Stomach smooth muscle (tissue), 2 donors: ENCODE measurements at regions not wholly inside any gene's neighbourhood (a gene's known extent, or its start where the extent isn't known, plus 50 kb on each side); places are given as distances from the start of the nearest gene placed in this dataset.
"Not testable (repeated sequence)": the region's sequence is repeated elsewhere in the genome, so short reads cannot be mapped to it uniquely, and the experiment has no call there.

Experiments
- H3K27ac ChIP-seq: one replicate; pipeline ENCODE4 v1.7.0; 2013; ENCODE audit warnings: mild to moderate bottlenecking, low read length, inconsistent platforms
- H3K27me3 ChIP-seq, 2 donors: one replicate each; pipeline ENCODE4 v1.7.0; 2013; ENCODE audit warnings: low read length in 2 of 2; ENCODE audit not compliant: insufficient read depth in 2 of 2, control insufficient read depth in 1 of 2
- H3K36me3 ChIP-seq, 2 donors: one replicate each; pipeline ENCODE4 v1.7.0; 2013; ENCODE audit warnings: low read length in 2 of 2; ENCODE audit not compliant: control insufficient read depth in 2 of 2, insufficient read depth in 2 of 2
- H3K4me1 ChIP-seq: one replicate; pipeline ENCODE4 v1.7.0; 2013; ENCODE audit warnings: low read length; ENCODE audit not compliant: control insufficient read depth, insufficient read depth
- H3K4me3 ChIP-seq, 2 donors: one replicate each; pipeline ENCODE4 v1.7.0; 2013; ENCODE audit warnings: low read length in 2 of 2
- H3K9ac ChIP-seq, 2 donors: one replicate each; pipeline ENCODE4 v1.7.0; 2013; ENCODE audit warnings: low read length in 2 of 2, mild to moderate bottlenecking in 1 of 2
- H3K9me3 ChIP-seq, 2 donors: one replicate each; pipeline ENCODE4 v1.7.0; 2013; ENCODE audit warnings: low read length in 2 of 2; ENCODE audit not compliant: control insufficient read depth in 2 of 2
- donor health status: healthy.
- donor health status: Pancreatic carcinoma.

DNA sequence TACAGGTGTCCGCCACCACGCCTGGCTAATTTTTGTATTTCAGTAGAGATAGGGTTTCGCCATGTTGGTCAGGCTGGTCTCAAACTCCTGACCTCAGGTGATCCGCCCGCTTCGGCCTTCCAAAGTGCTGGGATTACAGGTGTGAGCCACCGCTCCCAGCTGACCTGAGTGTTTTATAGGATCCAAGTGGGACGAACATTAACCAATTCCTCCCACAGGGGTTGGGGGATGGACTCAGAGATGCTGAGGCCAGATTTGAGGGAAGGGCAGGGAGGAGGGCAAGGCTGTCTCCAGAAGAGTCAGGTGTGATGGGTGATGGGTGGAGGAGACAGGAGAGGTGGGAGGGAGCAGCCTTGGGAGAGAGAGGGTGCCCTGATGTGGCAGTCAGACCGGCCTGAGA is 65.0 kb upstream of the SMAD6 start:
- not testable (repeated sequence) for H3K9me3 ChIP-seq, H3K4me3 ChIP-seq, H3K4me1 ChIP-seq, H3K27me3 ChIP-seq, H3K27ac ChIP-seq, H3K36me3 ChIP-seq, H3K9ac ChIP-seq

DNA sequence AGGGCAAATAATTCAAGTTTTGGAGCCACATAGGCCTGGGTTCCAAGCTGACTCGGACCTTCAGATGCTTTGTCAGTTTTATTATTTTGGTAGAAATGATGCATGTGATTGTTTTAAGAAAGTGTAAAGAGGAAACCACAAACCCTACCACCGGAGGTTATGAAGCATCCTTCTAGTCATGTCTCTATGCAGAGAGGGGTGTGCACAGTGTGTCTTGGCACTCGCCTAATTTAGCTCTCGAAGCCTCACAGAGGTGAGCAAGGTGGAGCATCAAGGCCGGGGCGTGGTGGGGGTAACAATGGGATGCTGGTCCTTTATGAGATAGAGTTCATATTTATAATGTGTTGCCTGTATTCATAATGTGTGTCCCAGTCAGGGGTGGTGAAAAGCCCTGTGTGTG is 63.7 kb upstream of the SMAD6 start:
- H3K9ac ChIP-seq = no peak overlapping the region
- no peaks in the 10 kb centered on the region for H3K27me3 ChIP-seq
- H3K36me3 ChIP-seq = no peaks in the 10 kb centered on the region
- no peaks in the 10 kb centered on the region for H3K4me1 ChIP-seq
- no peak overlapping the region for H3K4me3 ChIP-seq
- H3K27ac ChIP-seq = no peak overlapping the region
- no peaks in the 10 kb centered on the region for H3K9me3 ChIP-seq

DNA sequence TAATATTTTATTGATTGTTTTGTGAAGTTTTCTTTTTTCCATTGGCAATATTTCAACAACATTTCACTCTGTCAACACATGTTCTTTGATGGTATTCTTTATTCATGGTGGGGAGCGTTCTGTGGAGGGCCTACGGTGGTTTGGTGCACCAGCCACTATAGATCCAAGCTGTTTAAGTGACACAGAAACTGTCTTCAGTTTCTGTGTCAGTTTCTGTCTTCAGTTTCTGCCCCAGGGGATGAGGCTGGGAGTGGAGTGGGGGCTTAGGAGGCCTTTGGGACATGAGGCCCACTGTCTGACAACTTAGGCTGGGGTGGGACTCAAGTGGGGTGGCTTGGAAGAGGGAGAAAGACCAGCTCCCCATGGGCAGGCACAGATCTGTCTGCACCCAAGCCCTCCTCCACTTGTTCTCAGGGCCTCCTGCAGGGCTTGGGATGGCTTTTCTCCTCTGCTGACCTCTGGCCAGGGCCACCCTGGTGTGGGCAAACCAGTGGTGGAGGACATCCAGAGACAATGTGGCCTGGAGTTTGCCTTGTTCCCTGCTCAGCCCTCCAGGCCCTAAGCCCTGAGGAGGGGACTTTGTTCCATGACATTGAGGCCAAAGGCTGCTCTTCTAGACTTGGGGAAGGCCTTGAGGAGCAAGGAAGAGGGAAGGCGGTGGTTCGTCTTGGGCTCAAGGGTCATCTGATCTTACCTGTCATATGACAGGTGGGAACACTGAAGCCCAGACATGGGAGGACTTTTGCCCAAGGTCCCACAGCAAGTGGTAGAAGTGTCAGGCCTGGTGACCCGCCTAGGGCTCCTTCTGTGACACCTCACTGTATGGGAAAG is 60.3 kb upstream of the SMAD6 start:
- no peaks in the 10 kb centered on the region for H3K9me3 ChIP-seq
- no peaks in the 10 kb centered on the region for H3K4me1 ChIP-seq
- no peak overlapping the region for H3K9ac ChIP-seq
- no peak overlapping the region for H3K27ac ChIP-seq
- H3K36me3 ChIP-seq = no peaks in the 10 kb centered on the region
- no peaks in the 10 kb centered on the region for H3K27me3 ChIP-seq
- no peak overlapping the region for H3K4me3 ChIP-seq

DNA sequence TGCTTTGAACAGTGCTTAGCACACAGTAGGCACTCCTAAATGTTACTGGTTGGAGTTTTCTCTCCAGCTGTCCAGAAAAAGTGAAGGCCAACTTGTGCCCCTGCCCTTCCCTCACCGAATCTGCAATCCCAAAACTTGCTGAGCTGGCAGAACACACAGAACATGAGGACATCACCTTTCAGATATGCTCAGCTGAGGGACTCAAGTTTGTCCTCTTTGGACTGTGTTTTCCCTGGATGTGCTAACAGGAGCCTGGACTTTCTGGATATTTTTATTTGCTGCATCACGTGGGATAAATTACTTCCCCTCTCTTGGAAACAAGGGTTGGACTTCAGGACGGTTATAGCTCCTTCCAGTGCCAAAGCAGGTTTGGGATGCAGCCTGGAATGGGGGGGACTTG is 59.5 kb upstream of the SMAD6 start:
- no peaks in the 10 kb centered on the region for H3K9me3 ChIP-seq
- no peaks in the 10 kb centered on the region for H3K4me1 ChIP-seq
- no peaks in the 10 kb centered on the region for H3K36me3 ChIP-seq
- no peaks in the 10 kb centered on the region for H3K27me3 ChIP-seq
- no peak overlapping the region for H3K27ac ChIP-seq
- no peak overlapping the region for H3K9ac ChIP-seq
- H3K4me3 ChIP-seq = no peak overlapping the region

DNA sequence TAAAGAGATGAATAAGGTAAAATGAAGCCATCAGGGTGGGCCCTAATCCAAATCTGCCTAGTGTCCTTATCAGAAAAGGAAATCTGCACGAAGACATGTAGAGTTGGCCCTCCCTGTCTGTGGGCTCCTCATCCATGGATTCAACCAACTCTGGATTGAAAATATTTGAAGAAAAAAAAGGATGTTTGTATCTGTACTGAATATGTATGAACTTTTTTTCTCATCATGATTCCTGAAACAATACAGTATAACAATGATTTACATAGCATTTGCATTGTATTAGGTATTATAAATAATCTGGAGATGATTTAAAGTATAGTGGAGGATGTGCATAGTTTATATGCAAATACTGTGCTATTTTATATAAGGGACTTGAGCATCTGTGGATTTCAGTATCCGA is 59.0 kb upstream of the SMAD6 start:
- Histone ChIP-seq H3K27me3 (no peaks in the 10 kb centered on the region), H3K9me3 (no peaks in the 10 kb centered on the region), H3K4me1 (no peaks in the 10 kb centered on the region), H3K36me3 (no peaks in the 10 kb centered on the region), H3K9ac (no peak overlapping the region), H3K4me3 (no peak overlapping the region), H3K27ac (no peak overlapping the region)

DNA sequence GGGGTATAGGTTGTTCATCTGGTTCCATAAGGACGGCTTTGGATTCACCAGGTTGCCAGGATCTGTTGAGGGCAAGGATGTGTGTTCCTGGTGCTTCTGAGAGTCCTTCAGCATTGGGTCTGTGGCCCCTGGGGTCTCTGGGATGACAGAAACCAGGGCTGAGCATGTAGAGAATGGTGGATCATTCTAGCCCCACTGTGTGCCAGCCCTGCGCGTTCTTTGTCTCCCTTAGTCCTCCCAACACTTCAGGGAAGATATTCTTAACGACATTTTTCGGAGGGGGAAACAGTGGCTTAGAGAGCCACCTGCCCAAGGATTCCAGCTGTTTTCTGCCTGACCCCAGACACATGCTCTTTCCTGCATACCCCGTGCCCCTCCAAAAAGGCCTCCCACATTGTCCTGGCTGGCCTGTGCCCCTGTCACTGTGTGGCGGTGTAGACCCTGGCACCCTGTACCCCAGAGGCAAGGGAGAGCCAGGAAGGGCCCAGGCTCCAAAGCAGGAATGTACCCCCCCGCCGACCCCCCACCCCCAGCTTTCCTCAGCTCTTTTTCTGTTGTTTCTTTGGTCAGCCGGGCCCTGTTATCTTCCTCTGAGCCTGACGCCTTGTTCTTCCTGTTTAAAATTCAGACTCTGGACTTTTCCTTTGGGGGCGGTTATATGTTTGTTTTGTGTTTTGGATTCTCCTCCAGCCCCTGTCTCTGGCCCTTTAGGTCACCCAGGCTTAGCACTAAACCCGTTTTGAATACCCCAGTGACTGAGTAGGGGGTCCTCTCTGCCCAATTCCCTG is 57.8 kb upstream of the SMAD6 start:
- H3K27me3 ChIP-seq = no peaks in the 10 kb centered on the region
- H3K4me1 ChIP-seq = no peaks in the 10 kb centered on the region
- H3K27ac ChIP-seq = no peak overlapping the region
- H3K9me3 ChIP-seq = no peaks in the 10 kb centered on the region
- H3K4me3 ChIP-seq = no peak overlapping the region
- no peak overlapping the region for H3K9ac ChIP-seq
- no peaks in the 10 kb centered on the region for H3K36me3 ChIP-seq

DNA sequence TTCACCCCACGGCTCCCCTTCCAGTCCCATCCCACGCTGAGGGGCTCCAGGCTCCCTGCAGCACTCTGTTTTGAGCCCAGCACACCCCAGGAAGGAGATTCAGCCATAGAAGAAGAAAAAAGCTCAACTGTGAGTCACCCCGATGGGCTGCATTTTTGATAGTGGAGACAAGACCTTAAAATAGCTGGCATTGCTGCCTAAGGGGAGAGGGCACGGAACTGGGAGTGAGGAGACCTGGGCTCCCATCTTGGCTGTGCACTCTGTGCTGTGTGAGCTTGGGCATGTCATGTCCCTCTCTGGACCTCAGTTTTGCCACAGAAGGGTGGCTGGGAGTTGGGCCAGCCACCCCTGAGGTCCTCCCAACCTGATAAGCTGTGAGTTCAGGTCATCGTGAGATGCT is 57.2 kb upstream of the SMAD6 start:
- Histone ChIP-seq H3K27me3 (no peaks in the 10 kb centered on the region), H3K27ac (no peak overlapping the region), H3K4me1 (no peaks in the 10 kb centered on the region), H3K9me3 (no peaks in the 10 kb centered on the region), H3K4me3 (no peak overlapping the region), H3K9ac (no peak overlapping the region), H3K36me3 (no peaks in the 10 kb centered on the region)

DNA sequence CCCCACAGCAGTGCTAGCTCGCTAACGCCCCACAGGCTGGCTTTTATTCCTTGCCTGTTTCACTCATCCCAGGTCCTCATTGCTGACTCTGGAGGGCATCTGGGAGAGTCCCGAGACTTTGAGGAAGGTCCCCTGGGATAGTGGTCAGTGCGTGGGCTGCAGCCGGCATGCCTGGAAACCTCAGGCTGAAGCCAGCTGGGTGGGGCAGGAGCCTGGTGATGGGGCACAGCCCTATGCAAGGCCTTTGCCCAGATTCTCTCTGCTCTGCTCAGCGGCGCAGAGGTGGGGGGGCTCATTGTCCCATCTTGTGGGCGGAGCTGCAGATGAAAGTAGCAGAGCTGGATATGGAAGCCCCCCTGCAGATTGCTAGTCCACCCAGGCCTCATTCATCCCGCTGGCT is 55.7 kb upstream of the SMAD6 start:
- H3K27me3 ChIP-seq = no peaks in the 10 kb centered on the region
- H3K4me3 ChIP-seq = no peak overlapping the region
- H3K9me3 ChIP-seq = no peaks in the 10 kb centered on the region
- H3K36me3 ChIP-seq = no peaks in the 10 kb centered on the region
- no peak overlapping the region for H3K27ac ChIP-seq
- H3K9ac ChIP-seq = no peak overlapping the region
- H3K4me1 ChIP-seq = no peaks in the 10 kb centered on the region

DNA sequence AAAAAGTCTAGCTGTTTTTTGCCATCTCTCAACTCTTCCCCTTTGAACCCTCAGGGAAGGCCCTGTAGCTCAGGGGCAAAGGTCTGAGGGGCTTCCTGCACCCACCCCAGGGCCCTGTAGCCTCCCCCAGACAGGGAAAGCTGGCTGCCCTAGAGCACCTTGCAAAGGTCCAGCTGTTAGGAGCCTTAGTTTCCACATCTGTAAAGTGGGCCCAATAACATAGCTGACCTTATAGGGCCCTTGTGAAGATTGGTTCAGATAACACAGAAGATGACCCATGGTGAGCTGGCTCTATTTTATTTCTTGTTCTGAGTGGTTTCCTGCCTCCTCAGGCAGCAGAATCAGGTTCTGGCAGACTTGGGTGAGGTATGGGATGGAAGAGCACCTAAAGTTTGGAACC is 55.2 kb upstream of the SMAD6 start:
- Histone ChIP-seq H3K9me3 (no peaks in the 10 kb centered on the region), H3K36me3 (no peaks in the 10 kb centered on the region), H3K9ac (no peak overlapping the region), H3K27ac (no peak overlapping the region), H3K27me3 (no peaks in the 10 kb centered on the region), H3K4me3 (no peak overlapping the region), H3K4me1 (no peaks in the 10 kb centered on the region)

DNA sequence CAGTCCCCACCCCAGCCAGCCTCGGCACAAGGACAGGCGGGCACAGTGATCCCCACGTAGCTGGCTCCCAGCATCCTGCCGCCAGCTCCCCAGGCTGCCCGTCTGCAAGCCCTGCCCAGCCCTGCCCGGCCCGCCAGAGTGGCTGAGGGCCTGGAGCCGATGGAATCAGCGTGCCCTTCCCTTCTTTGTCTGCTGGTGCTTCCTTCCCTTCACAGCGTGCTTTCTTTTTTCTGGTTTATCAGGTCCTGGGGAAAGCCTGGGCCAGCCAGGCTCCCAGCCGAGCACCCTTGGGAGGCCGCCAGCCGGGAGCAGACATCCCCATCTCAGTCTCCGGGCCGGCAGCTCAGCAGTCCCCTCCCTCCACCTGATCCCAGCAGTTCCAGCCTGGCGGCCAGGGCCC is 54.7 kb upstream of the SMAD6 start:
- no peaks in the 10 kb centered on the region for H3K36me3 ChIP-seq
- H3K27ac ChIP-seq = no peak overlapping the region
- no peaks in the 10 kb centered on the region for H3K4me1 ChIP-seq
- H3K27me3 ChIP-seq = no peaks in the 10 kb centered on the region
- H3K9ac ChIP-seq = no peak overlapping the region
- H3K4me3 ChIP-seq = no peak overlapping the region
- no peaks in the 10 kb centered on the region for H3K9me3 ChIP-seq

DNA sequence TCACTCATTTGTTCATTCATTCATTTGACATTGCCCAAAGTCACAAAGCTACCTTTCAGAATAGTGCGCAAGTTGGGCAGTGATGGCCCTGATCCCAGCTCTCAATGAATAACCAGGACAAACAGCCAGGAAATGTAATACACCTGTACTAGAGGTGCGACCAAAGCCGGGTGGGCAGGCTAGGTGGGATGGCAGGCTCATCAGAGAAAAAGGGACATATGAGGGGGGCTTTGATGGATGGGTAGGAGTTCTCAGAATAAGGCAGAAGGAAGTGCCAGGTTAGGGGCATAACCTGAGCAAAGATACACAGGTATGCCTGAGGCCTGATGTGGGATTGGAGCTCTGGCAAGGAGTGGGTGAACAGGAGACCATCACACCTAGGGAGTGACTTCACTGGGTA is 53.4 kb upstream of the SMAD6 start:
- H3K27me3 ChIP-seq = no peaks in the 10 kb centered on the region
- H3K36me3 ChIP-seq = no peaks in the 10 kb centered on the region
- no peak overlapping the region for H3K9ac ChIP-seq
- no peaks in the 10 kb centered on the region for H3K4me1 ChIP-seq
- no peak overlapping the region for H3K4me3 ChIP-seq
- H3K9me3 ChIP-seq = no peaks in the 10 kb centered on the region
- H3K27ac ChIP-seq = no peak overlapping the region
